Testis (tissue), 2 donors: ENCODE measurements at regions not wholly inside any gene's neighbourhood (a gene's known extent, or its start where the extent isn't known, plus 50 kb on each side); places are given as distances from the start of the nearest gene placed in this dataset.

Source experiments
- DNase-seq: peaks from one replicate; pipeline ENCODE4 v3.0.0-alpha.2; 2019
- H3K27ac ChIP-seq, 2 donors: fragments of 200-600 bp; sonication (generic); one replicate each; pipeline ENCODE4 v1.5.1; 2019
- H3K27me3 ChIP-seq: fragments of 200-600 bp; sonication (generic); one replicate; pipeline ENCODE4 v1.5.1; 2019
- H3K36me3 ChIP-seq: fragments of 200-600 bp; sonication (generic); one replicate; pipeline ENCODE4 v1.5.1; 2017; ENCODE audit warnings: low read depth; ENCODE audit errors: missing control alignments
- H3K4me1 ChIP-seq: fragments of 200-600 bp; sonication (generic); one replicate; pipeline ENCODE4 v1.5.1; 2019
- H3K4me3 ChIP-seq, 2 donors: fragments of 200-600 bp; sonication (generic); one replicate each; pipeline ENCODE4 v1.5.1; 2017 to 2019
- H3K9me3 ChIP-seq: fragments of 200-600 bp; sonication (generic); one replicate; pipeline ENCODE4 v1.5.1; 2017
- CTCF ChIP-seq, 3 experiments: fragments of 450-650 bp in 2 of 3; fragments of 200-600 bp in 1 of 3; sonication (generic) in 1 of 3; IDR thresholded peaks; one replicate each; pipeline ENCODE4 v1.5.1; 2016 to 2019; ENCODE audit warnings: antibody characterized with exemption in 3 of 3, mild to moderate bottlenecking in 2 of 3, moderate library complexity in 1 of 3
- POLR2A ChIP-seq: fragments of 450-650 bp; IDR thresholded peaks from one replicate; pipeline ENCODE4 v1.6.1; 2017; ENCODE audit warnings: antibody characterized with exemption, mild to moderate bottlenecking, moderate library complexity
- WGBS, 2 donors: methylation state at CpG; one replicate each; pipeline ENCODE4 v1.1.5; 2018; 5-methylcytosine and 5-hydroxymethylcytosine counted together
- intact Hi-C: fragments of 100-400 bp; cut with DNase I; formaldehyde crosslinking; loops from one replicate; pipeline ENCODE4 v1.15.1; 2023; ENCODE audit warnings: low total_unique reads

- no peak overlapping the region for H3K4me3 ChIP-seq
- H3K27me3 ChIP-seq = no peaks in the 10 kb centered on the region
- no peak for DNase-seq
- WGBS, 2 donors = 94 to 96% methylated on average over 5 of the region's 5 CpGs
- no peak for TF ChIP-seq CTCF (IDR thresholded peaks at IDR 0.05)
- no peak for TF ChIP-seq POLR2A
- H3K36me3 ChIP-seq = no peaks in the 10 kb centered on the region
- no peak overlapping the region for H3K27ac ChIP-seq
- intact Hi-C loops = no loop called here
- no peaks in the 10 kb centered on the region for H3K9me3 ChIP-seq
- H3K4me1 ChIP-seq = no peaks in the 10 kb centered on the region
These were observed 187.9 kb downstream of the KCNJ2 start for GRCh38 chr17:70357190-70357589.

GRCh38 chr17:70365091-70365583, 195.8 kb downstream of the KCNJ2 start:
- WGBS, 2 donors = 53 to 62% methylated on average over 2 of the region's 2 CpGs
- Histone ChIP-seq H3K27me3 (no peaks in the 10 kb centered on the region), H3K9me3 (no peaks in the 10 kb centered on the region), H3K36me3 (no peaks in the 10 kb centered on the region), H3K4me3 (no peak overlapping the region), H3K27ac (no peak overlapping the region), H3K4me1 (no peaks in the 10 kb centered on the region)
- TF ChIP-seq POLR2A = no peak
- no peak for TF ChIP-seq CTCF (IDR thresholded peaks at IDR 0.05)
- intact Hi-C loops = no loop called here
- DNase-seq = no peak

DNA sequence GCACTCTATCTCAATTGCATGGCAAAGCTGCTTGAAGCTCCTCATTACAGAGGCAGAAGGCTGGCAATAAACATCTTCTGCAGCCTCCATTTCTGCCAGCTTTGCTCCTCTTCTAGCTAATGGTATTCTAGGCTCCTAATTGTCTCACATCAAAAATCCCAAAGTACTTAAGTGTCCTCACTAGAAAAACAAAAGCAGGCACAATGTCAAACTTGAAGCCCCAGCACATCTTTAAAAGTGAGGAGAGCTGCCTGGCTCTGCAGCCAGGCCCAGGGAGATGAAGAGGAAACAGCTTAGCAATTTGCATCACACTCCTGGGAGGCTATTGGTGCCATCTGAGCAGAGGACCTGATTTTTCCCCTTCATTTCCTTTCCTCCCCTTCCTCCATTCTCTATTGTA, 197.1 kb downstream of the KCNJ2 start:
- TF ChIP-seq CTCF (IDR thresholded peaks at IDR 0.05) (no peak), POLR2A (no peak)
- no peak for DNase-seq
- H3K9me3 ChIP-seq = no peaks in the 10 kb centered on the region
- intact Hi-C loops = no loop called here
- no peak overlapping the region for H3K4me3 ChIP-seq
- H3K27me3 ChIP-seq = no peaks in the 10 kb centered on the region
- H3K36me3 ChIP-seq = no peaks in the 10 kb centered on the region
- no peak overlapping the region for H3K27ac ChIP-seq
- H3K4me1 ChIP-seq = no peaks in the 10 kb centered on the region

- no peak overlapping the region for H3K27ac ChIP-seq
- no peak for DNase-seq
- no peaks in the 10 kb centered on the region for H3K36me3 ChIP-seq
- no peaks in the 10 kb centered on the region for H3K27me3 ChIP-seq
- intact Hi-C loops = no loop called here
- no peak overlapping the region for H3K4me3 ChIP-seq
- no peaks in the 10 kb centered on the region for H3K9me3 ChIP-seq
- no peaks in the 10 kb centered on the region for H3K4me1 ChIP-seq
- no peak for TF ChIP-seq POLR2A
- no peak for TF ChIP-seq CTCF (IDR thresholded peaks at IDR 0.05)
These were observed 198.7 kb downstream of the KCNJ2 start for GRCh38 chr17:70368011-70368410.

GRCh38 chr17:70369391-70369790, 200.1 kb downstream of the KCNJ2 start:
- no peaks in the 10 kb centered on the region for H3K36me3 ChIP-seq
- intact Hi-C loops = no loop called here
- no peak overlapping the region for H3K27ac ChIP-seq
- H3K4me1 ChIP-seq = no peaks in the 10 kb centered on the region
- no peak overlapping the region for H3K4me3 ChIP-seq
- 67 to 74% methylated on average over 2 of the region's 2 CpGs for WGBS, 2 donors
- TF ChIP-seq POLR2A (no peak), CTCF (IDR thresholded peaks at IDR 0.05) (no peak)
- DNase-seq = no peak
- no peaks in the 10 kb centered on the region for H3K27me3 ChIP-seq
- no peaks in the 10 kb centered on the region for H3K9me3 ChIP-seq
